B cell (primary cell): ENCODE measurements at regions not wholly inside any gene's neighbourhood (a gene's known extent, or its start where the extent isn't known, plus 50 kb on each side); places are given as distances from the start of the nearest gene placed in this dataset.
"Not testable (repeated sequence)": the region's sequence is repeated elsewhere in the genome, so short reads cannot be mapped to it uniquely, and the experiment has no call there.

Experiments
- CTCF ChIP-seq: fragments of 200-600 bp; IDR thresholded peaks from one replicate; pipeline ENCODE4 v1.8.0; 2022; ENCODE audit warnings: antibody characterized with exemption, mild to moderate bottlenecking
- EZH2 ChIP-seq: IDR thresholded peaks from 2 replicates; pipeline ENCODE4 v1.6.1; 2012; ENCODE audit warnings: borderline replicate concordance, low read depth, mild to moderate bottlenecking, moderate library complexity, low read length; ENCODE audit not compliant: insufficient read depth, poor library complexity, severe bottlenecking

DNA sequence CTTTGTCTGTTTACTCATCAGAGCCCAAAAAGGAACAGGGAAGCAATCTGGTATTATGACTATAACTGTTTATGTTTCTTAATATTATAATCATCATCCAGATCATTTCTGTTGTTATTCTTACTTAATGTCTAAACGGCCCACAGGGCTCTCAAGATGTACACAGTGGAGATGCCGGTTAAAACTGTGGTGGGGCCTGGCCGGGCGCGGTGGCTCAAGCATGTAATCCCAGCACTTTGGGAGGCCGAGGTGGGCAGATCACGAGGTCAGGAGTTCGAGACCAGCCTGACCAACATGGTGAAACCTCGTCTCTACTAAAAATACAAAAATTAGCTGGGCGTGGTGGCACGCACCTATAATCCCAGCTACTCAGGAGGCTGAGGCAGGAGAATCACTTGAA is 381.2 kb upstream of the CAMK1G start:
- not testable (repeated sequence) for TF ChIP-seq CTCF, EZH2
